HG03575 (cell line): ENCODE measurements at regions not wholly inside any gene's neighbourhood (a gene's known extent, or its start where the extent isn't known, plus 50 kb on each side); places are given as distances from the start of the nearest gene placed in this dataset.

Source experiments
- ATAC-seq: cut with Tn5 transposase; IDR thresholded peaks from one replicate; pipeline ENCODE4 v1.9.1; 2021; ENCODE audit not compliant: unreplicated experiment, insufficient number of reproducible peaks, low FRiP score; ENCODE audit errors: extremely low read depth

DNA sequence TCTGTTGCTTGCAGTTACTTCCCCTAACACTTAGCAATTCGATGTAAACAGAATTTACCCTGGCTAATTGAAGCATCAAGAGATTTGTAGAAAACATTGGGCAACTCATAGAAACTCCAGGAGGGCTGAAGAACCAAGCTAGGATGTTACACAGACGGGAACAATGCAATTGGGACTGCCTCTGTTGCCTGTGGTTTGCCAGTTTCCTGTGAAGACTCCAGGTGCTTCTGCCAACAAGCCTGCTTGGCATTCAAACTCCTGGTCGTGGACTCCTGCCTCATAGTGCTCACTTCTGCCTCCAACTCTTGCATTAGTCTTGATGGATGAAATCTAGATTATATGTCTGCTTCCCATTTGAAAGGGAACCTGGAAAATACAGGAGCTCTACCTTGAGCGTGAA is 246.0 kb downstream of the BMP4 start:
- ATAC-seq, result no peak

DNA sequence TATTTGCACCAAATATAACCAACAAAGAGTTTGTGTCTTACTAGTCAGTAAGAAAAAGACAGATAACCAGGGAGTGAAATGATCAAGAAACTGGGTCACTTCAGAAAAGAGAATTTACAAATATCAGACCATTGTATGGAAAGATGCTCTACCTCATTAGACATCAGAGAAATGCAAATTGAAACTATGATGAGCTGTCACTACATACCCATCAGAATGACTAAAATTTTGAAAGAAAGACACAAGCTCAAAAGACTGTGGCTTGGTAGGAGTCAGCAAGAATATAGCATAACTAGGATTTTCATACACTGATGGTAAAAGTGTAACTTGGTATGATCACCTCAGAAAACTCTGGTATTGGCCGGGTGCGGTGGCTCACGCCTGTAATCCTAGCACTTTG is 247.2 kb downstream of the BMP4 start:
- no peak for ATAC-seq

DNA sequence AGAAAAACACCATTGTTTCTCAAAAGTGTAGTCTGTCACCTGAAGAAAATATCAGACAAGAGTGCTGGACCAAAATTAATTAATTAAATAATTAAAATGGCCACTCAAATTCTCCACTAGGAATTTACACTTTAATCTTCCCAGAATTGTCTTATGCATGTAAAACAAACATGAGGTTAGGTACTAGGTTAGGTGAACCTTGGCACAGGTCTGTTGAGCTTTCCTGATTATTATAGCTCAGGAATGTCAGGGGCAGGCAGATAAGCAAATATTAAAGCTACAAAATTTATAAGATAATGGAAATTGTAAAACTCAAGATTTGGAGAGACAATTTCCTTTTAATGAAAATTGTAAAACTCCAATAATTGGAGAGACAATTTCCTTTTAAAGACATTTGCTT is 253.2 kb downstream of the BMP4 start:
- no peak for ATAC-seq

DNA sequence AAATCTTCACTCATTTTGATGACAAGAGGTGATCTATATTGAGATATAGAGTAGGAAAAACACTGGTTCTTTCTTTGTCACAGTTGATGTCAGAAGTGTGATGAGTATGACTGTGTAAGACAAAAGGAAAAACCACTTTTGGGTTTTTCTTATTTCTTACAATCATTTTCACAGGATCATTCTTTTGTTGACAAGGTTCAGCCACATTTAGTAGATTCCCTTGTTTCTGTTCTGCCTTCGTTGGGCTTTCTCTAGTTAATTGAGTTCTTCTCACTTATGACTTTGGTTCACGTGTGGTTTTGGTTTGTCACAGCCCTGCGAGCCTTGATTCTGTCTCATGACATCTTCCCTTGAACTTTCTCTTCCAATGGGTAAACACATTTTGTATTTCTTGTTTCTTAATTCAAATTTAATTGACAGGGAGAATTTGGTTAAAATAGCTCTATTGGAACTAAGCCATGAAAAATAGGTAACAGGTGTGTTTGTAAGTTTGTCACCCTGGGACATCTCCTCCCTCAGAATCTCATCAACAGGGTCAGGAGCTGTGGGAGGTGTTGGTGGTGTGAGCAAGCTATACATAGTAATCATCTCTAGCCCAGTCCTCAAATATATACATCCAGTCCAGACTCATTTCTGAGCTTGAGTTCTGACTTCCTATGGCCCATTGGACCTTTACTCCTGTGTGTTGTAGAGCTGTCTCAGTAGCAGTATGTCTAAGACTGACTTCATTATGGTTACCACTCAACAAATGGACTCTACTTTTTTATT is 255.3 kb downstream of the BMP4 start:
- ATAC-seq, result no peak

DNA sequence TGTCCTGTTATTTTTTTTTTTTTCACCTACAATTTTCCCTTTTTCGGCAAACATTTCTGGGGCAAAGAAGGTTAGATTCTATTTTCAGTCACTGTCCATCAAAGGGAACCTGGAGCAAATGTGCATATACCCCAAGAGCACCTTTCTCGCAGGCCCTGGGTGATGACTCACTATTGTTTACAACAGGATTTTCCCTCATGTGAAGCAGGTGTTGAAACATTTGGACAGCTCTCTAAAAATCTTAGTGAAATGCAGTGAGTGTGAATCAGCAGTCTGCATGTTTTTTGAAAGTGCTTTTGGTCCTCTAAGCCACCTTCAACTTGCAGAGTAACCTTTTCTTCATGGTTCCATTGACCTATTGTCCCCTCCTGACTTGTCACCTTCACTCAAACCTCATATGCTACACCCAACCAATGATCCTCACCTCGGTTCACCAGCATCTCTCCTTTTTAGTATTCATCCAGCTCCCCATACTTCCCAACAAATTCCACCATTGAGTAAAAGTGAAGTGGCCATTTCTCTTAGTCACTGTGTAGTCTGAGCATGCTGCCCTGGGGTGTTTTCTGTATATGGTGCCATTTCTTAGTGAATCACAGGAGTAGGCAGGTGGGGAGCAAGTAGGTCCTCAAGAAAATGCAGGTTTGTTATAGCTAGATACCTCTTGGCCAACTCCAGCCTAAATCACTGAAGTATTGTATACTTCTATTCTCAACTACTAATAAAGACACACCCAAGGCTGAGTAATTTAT is 260.2 kb downstream of the BMP4 start:
- no peak for ATAC-seq

DNA sequence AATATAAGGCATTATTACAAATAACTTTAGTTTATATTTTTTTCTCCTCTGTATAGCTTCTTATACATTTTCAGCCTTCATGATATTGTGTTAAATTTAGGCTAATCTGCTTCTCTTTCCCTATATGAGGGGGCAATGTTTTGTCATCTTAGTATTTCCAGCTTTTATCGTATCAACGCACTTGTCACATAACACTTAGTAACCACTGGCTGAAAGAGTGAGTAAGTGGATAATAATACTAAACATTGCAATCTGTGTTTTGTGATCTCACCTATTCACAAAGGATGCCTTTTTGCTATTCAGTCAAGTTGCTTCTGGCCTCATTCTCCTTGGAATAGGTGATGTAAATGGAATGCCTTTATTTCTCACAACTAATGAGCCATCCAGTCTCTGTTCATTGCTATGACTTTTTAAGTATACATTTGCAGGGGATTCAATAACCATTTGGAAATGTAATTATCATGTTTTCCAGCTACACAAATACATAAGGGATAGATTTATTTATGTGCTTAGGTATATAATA is 260.9 kb downstream of the BMP4 start:
- no peak for ATAC-seq

DNA sequence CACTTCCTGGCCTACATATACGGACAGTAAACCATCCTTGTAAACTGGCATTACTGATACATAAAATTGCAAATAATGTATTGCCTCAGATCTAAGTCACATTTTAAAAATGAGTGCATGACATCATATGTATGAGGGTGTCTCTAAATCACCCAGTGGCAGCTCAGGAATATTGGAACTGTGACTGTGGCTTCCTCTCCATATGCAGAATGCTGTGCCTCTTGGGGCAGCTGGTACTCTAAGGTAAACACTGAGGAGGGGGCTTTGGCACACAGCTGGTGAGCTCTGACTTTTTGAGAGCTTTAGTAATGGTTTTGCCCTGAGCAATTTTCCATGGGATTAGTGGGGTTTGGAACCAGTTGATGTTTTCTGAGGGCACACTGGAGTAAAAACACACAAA is 263.7 kb downstream of the BMP4 start:
- no peak for ATAC-seq

DNA sequence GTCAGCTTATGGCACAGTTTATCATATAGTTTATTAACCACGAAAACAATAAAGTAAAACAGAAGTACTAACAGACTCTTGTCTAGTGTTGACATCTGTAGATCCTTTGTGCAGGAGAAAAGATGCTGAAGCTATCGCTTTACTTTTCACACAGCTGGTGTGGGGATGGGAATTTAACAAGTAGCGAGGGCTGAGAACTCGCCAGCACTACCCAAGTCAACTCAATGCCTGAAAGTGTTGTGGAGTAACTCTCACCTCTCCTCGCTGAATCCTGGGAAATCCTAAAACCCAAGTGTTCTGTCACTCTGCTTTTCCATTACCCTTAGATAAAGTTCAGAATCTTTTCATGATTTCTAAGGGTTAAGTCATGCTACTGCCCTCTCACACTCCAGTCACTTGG is 264.2 kb downstream of the BMP4 start:
- no peak for ATAC-seq

DNA sequence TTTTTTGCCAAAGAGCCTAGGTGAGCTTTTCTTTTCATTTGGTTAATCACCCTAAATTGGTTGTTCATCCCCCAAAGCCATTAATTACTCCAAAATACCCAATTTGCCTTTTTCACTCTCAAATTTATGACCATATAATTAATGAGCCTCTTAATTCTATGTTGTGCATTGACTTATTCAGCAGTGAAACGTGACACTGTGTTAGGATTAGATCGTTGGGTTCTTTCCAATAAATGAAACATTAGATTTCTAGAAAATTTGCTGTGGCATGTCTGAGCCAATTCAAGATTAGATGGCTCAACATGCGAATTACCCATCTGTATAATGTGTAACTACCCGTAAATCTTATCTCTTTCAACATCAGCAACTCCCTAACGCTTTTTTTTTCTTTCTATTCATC is 273.4 kb downstream of the BMP4 start:
- ATAC-seq, result no peak

DNA sequence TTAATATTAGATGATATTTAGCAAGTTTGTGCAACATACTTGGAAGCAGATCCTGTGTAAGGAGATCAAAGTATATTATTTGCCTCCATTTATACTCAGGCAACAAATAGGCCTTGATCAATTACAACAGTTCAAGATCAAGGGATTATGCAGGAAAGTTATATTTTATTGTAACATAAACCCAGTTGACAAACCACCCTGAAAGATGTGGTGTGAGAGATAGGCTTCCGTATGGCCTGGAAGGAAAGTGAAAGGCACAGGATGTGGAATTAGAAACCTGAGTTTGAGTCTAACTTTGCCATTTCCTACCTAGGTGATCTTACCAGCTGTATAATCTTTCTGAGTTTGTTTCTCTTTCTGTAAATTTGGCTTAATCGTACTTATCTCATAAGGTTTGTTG is 284.1 kb downstream of the BMP4 start:
- ATAC-seq, result no peak

DNA sequence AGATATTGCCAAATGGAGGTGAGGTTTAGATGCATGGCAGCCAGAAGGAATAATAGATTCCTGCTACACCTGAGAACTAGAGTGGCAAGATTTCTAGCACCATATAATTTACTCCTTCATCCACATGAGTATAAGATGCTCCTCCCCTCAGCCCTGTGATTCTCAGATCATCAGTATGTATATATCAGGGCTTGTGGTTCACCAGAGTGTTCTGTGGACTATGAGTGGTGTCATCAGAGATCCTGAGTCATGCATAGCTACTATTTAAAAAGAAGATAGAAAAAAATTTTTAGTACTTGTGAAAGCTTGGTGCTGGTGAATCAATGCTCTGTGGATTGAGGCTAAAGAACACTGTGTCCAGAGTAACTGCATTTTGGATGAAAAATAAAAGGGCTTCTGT is 285.9 kb downstream of the BMP4 start:
- no peak for ATAC-seq

DNA sequence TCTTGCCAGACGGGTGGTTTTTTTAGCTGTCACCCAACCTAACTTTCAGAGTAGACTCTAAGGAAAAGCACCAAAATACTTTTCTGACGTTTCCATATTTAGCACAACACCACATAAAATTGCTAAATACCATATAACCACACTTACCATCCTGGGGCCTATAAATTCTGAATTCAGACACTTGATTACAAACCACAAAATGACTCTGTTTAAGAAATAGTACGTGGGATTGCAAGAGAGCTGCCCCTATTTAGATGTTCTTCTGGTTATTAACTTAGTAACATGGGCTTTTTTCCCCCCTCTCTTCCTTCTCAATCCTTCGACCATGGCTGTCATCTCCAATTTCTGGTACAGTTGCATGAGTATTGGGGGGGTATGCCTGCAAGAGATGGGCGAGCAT is 287.7 kb downstream of the BMP4 start:
- no peak for ATAC-seq

DNA sequence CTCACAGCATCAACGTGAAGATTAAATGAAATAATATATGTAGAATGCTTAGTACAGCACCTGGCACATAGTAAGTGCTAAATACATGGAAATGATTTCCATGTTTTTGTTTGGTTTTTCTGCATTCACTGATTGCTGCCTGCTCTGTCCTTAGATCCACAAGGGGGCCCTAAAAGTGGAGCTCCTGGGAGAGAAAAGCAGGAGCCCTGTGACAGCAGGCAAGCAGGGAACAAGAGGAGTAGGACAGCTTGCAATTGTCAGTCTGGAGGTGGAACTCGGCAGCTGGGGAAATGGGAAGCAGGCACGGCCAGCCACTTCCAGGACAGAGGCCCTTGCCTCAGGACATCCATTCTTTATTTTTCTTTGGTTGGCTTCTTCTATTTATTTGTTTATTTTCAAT is 292.9 kb downstream of the BMP4 start:
- ATAC-seq, result no peak

DNA sequence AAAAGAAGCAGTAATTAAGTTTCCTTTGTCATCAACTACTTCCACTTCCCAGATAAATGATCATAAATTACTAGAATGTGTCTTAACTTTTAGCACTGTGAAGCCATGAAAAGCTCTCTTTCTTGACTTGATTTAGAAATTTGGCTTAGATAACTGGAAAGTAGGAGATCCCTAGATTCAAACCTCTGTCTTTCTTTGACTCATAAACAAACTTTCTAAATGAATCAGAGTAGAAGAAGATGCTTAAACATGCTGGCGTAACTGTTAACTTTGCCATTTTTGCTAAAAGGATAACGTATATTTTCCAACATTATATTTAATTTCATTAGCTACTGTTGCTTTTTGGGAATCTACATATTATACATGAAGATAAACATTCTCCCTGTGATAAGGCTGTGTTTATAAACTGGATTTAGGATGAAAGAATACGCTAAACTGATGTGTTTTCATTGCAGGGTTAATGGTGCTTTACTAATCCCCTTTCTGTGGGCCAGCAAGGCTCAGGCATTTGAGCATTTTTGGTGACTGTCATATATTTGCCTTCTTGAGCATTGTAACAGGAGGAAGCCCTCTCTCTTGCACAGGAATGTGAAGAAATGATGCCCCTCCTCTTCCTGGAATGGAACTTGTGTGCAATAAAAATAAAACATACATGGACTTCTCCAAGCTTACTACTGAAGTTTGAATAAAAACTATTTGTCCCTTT is 301.4 kb downstream of the BMP4 start:
- ATAC-seq, result no peak

DNA sequence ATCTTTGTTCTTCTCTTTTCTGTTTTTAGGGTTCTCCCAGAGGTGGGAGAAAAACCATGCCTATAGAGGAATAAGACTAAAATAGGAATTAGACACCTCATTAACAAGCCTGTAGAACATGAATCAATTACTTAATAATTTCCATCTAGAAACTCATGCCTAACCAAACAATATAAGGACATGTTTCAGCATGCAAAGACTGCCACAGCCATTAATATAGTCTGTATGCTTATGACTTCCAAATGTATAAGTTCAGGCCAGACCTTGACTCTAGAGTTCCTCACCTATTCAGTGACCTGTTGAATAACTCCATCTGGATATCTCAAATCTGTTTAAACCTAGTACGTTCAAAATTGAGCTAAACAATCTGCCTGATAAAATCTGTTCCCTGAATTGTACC is 304.6 kb downstream of the BMP4 start:
- ATAC-seq, result no peak

DNA sequence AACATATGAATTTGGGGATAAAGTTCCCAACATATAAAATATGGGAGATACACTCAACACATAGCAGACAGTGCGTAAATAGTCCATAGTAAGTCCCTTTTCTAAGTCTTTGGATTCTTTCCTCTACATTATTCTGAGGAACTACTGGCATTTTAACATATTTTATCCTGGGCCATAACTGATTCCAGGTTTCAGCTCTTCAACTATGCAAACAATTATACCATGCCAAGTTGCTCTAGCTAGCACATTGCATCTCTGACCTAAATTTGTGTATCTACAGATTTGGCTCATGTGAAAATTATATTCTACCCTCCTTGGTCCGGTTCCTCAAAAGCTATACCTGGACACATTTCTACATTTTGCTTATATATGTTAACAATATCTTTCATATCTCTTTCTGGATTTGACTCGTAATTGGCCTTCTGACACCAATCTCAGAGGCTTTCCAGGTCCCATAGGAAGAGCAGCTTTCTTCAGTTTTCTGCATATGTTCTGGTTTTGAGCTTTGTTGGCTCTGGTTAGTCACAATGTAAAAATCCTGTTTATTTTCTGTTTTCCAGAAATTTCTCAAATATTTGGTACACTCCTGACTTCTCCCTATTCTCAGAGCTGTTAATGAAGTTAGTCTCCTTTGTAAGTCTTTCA is 305.4 kb downstream of the BMP4 start:
- ATAC-seq, result no peak

DNA sequence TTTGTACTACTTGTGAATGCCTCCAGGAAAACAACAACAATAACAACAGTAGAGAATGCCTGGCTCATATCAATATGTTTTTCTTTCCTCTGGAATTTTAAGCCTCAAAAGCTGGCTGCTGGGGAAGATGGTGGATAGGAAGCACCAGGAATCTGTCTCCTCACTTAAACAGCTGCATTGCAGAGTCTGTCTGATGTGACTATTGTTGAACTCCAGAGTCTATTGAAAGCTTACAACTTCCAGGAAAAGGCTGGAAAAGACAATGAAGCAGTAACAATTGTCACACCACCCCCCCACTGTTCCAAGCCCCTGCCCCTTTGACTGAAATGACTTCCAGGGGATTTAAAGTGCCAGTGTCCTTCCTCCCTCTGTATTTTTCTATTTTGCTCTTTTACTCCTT is 309.7 kb downstream of the BMP4 start:
- no peak for ATAC-seq

DNA sequence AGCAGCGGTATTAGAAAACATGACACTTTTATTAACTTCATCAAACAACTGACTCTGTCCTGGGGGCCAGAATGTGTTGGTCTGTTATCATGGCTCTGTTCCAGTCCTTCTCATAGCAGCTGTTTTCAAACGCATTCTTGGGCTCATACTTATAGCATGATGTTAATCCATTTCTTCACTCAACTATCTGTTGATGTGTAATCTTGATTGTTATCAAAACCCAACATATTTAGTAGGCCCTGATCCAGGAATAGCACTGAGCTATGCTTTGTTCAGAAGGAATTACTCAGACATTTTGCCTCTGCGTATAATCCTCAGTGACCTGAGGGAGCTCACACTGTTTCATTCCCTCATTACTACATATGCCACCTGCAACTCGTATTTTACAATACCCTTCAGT is 315.9 kb downstream of the BMP4 start:
- ATAC-seq, result no peak

DNA sequence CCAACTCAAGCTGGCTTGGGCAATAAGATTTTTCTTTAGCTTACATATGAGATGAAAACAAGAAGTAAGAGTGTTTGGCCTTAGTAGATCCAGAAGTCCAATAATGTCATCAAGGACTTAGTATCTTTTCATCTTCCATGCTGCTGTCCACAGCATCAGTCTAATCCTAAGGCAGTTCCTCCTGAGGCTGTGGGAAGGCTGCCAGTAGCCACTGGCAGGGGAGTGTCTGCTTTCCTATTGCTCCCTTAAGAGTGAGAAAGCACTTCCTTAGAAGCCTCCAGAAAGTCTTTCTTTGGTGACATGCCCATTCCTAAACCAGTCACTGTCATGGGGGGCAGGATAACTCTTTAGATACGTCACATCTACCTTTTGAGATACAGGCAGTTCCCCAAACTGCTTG is 317.7 kb downstream of the BMP4 start:
- ATAC-seq, result no peak
